ENCODE measurements at regions not wholly inside any gene's neighbourhood (a gene's known extent, or its start where the extent isn't known, plus 50 kb on each side); places are given as distances from the start of the nearest gene placed in this dataset.

- POLR2A ChIA-PET = no interaction called here
- no peak overlapping the region for H3K4me3 ChIP-seq (ENCODE audit: low read depth in 2 of 2, low read length in 1 of 2)
- H3K9ac ChIP-seq = no peak overlapping the region
- no peak overlapping the region for H3K27ac ChIP-seq (ENCODE audit: low read depth in 2 of 2, low read length in 1 of 2)
- H2AFZ ChIP-seq (ENCODE audit: low read depth) = no peak overlapping the region
- H3K9me2 ChIP-seq = no peaks in the 10 kb centered on the region
- no peaks in the 10 kb centered on the region for H3K4me1 ChIP-seq (ENCODE audit: control insufficient read depth in 1 of 2, insufficient read depth in 2 of 2, low read depth in 1 of 2, low read length in 1 of 2)
- no peaks in the 10 kb centered on the region for H3K9me3 ChIP-seq
- WGBS (ENCODE audit: low lambda C conversion rate) = 2% methylated on average over 3 of the region's 3 CpGs
- no peaks in the 10 kb centered on the region for H3K36me3 ChIP-seq (replicated peaks in 1 of 2; ENCODE audit: control insufficient read depth in 1 of 2, insufficient read depth in 2 of 2, low read length in 1 of 2)
- TF ChIP-seq IRF3 (IDR thresholded peaks at IDR 0.05; ENCODE audit: low read depth, low read length) (no peak), CTCF (IDR thresholded peaks at IDR 0.05) (peak; percentile 31; the same call in 1 of the 2 replicates)
- H3K79me2 ChIP-seq (ENCODE audit: insufficient read depth) = no peaks in the 10 kb centered on the region
- H3K27me3 ChIP-seq (ENCODE audit: insufficient read depth) = no peaks in the 10 kb centered on the region; the same call in 1 of the 2 replicates
- CTCF ChIA-PET = no interaction called here
- no peak for DNase-seq
- no peaks in the 10 kb centered on the region for H4K20me1 ChIP-seq (ENCODE audit: insufficient read depth)
- H3K4me2 ChIP-seq = no peak overlapping the region
- no peaks in the 10 kb centered on the region for H3F3A ChIP-seq (replicated peaks; ENCODE audit: insufficient read depth)
Observed at GRCh38 chr7:42385912-42386311, 148.9 kb upstream of the GLI3 start.

GRCh38 chr7:42381161-42381560, 144.2 kb upstream of the GLI3 start:
- POLR2A ChIA-PET = no interaction called here
- CTCF ChIA-PET = interaction anchor here (0.8 kb wide), 1 partner anchor 14 kb away, joined by 4 read pairs; no protein-coding TSS in a partner anchor
- H2AFZ ChIP-seq (ENCODE audit: low read depth) = no peak overlapping the region

More at GRCh38 chr7:42381161-42381560, 144.2 kb upstream of the GLI3 start:
- no peaks in the 10 kb centered on the region for H3K79me2 ChIP-seq (ENCODE audit: insufficient read depth)
- no peaks in the 10 kb centered on the region for H3K4me1 ChIP-seq (ENCODE audit: control insufficient read depth in 1 of 2, insufficient read depth in 2 of 2, low read depth in 1 of 2, low read length in 1 of 2)
- H3K27me3 ChIP-seq (ENCODE audit: insufficient read depth) = no peaks in the 10 kb centered on the region
- no peaks in the 10 kb centered on the region for H3K9me3 ChIP-seq
- WGBS (ENCODE audit: low lambda C conversion rate) = 4% methylated on average over 1 of the region's 1 CpG
- no peak for DNase-seq
- H3K9ac ChIP-seq = no peak overlapping the region
- no peak overlapping the region for H3K27ac ChIP-seq (ENCODE audit: low read depth in 2 of 2, low read length in 1 of 2)
- H4K20me1 ChIP-seq (ENCODE audit: insufficient read depth) = no peaks in the 10 kb centered on the region
- H3K4me2 ChIP-seq = no peak overlapping the region
- H3K36me3 ChIP-seq (replicated peaks in 1 of 2; ENCODE audit: control insufficient read depth in 1 of 2, insufficient read depth in 2 of 2, low read length in 1 of 2) = no peaks in the 10 kb centered on the region
- no peak for TF ChIP-seq SIN3A (IDR thresholded peaks at IDR 0.05; ENCODE audit: borderline replicate concordance, low read depth, low read length)
- no peak for TF ChIP-seq ZBTB33 (IDR thresholded peaks at IDR 0.05; ENCODE audit: borderline replicate concordance, low read depth)
- TF ChIP-seq USF2 (IDR thresholded peaks at IDR 0.05; ENCODE audit: borderline replicate concordance, low read depth, low read length) = no peak
- no peak for TF ChIP-seq TCF12 (IDR thresholded peaks at IDR 0.05)
- TF ChIP-seq MXI1 (IDR thresholded peaks at IDR 0.05; ENCODE audit: low read depth, low read length) = no peak
- no peak for TF ChIP-seq FOXJ3 (CRISPR knock-in tag; IDR thresholded peaks at IDR 0.05)
- no peaks in the 10 kb centered on the region for H3K9me2 ChIP-seq
- no peak overlapping the region for H3K4me3 ChIP-seq (ENCODE audit: low read depth in 2 of 2, low read length in 1 of 2)
- H3F3A ChIP-seq (replicated peaks; ENCODE audit: insufficient read depth) = no peaks in the 10 kb centered on the region

All from SK-N-SH (cell line).